NB4 (cell line): ENCODE measurements at regions not wholly inside any gene's neighbourhood (a gene's known extent, or its start where the extent isn't known, plus 50 kb on each side); places are given as distances from the start of the nearest gene placed in this dataset.

Experiments used
- DNase-seq: peaks from one replicate; pipeline ENCODE4 v3.0.0; 2010; ENCODE audit warnings: low read depth
- H3K4me3 ChIP-seq: one replicate; pipeline ENCODE4 v1.5.1; 2011; ENCODE audit warnings: mild to moderate bottlenecking, low read depth, low read length, moderate library complexity
- MYC ChIP-seq: IDR thresholded peaks from 2 replicates; pipeline ENCODE4 v1.6.1; 2011; ENCODE audit warnings: low read depth, low read length
- POLR2A ChIP-seq: IDR thresholded peaks from 2 replicates; pipeline ENCODE4 v1.6.1; 2011; ENCODE audit warnings: mild to moderate bottlenecking; ENCODE audit not compliant: insufficient read length; ENCODE audit errors: extremely low read depth
- TF ChIP-seq, protein P1 (sequence below): IDR thresholded peaks from 2 replicates; pipeline ENCODE4 v1.6.1; 2011; ENCODE audit warnings: low read depth, low read length
- TF ChIP-seq, protein P2 (sequence below): IDR thresholded peaks from one replicate; pipeline ENCODE4 v1.5.1; 2012; ENCODE audit warnings: low read depth, low read length

DNA sequence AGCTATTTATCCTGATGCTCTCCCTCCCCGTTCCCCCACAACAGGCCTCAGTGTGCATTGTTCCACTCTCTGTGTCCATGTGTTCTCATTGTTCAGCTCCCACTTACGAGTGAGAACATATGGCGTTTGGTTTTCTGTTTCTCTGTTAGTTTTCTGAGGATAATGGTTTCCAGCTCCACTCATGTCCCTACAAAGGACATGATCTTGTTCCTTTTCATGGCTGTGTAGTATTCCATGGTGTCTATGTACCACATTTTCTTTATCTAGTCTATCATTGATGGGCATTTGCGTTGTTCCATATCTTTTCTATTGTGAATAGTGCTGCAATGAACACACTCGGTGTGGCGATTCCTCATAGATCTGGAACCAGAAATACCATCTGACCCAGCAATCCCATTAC, 225.9 kb upstream of the CDH4 start:
- no peak overlapping the region for H3K4me3 ChIP-seq
- TF ChIP-seq, protein P1, sequence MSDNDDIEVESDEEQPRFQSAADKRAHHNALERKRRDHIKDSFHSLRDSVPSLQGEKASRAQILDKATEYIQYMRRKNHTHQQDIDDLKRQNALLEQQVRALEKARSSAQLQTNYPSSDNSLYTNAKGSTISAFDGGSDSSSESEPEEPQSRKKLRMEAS = no peak
- TF ChIP-seq MYC (no peak), POLR2A (no peak)
- TF ChIP-seq, protein P2, sequence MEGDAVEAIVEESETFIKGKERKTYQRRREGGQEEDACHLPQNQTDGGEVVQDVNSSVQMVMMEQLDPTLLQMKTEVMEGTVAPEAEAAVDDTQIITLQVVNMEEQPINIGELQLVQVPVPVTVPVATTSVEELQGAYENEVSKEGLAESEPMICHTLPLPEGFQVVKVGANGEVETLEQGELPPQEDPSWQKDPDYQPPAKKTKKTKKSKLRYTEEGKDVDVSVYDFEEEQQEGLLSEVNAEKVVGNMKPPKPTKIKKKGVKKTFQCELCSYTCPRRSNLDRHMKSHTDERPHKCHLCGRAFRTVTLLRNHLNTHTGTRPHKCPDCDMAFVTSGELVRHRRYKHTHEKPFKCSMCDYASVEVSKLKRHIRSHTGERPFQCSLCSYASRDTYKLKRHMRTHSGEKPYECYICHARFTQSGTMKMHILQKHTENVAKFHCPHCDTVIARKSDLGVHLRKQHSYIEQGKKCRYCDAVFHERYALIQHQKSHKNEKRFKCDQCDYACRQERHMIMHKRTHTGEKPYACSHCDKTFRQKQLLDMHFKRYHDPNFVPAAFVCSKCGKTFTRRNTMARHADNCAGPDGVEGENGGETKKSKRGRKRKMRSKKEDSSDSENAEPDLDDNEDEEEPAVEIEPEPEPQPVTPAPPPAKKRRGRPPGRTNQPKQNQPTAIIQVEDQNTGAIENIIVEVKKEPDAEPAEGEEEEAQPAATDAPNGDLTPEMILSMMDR = no peak
- DNase-seq = no peak

DNA sequence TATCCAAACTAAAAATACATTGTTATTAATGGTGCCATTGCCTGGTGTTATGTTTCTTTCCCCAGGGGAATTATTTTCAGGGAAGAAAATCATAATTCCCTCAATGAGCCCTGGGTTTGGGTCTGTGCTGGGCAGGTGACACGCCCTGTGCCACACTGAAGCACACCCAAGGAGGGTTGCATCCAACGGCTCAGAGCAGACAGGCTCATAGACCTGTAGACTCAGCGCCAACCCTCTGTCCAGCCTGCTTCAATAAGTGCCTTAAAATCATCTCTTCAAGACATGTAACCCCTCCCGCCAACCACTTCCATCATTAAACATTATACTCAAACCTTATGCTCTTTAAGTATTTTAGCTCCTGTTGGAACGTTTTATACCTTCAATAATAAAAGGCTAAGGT, 225.3 kb upstream of the CDH4 start:
- TF ChIP-seq, protein P2 = no peak
- TF ChIP-seq MYC (no peak), POLR2A (no peak)
- TF ChIP-seq, protein P1 = no peak
- H3K4me3 ChIP-seq = no peak overlapping the region
- no peak for DNase-seq

DNA sequence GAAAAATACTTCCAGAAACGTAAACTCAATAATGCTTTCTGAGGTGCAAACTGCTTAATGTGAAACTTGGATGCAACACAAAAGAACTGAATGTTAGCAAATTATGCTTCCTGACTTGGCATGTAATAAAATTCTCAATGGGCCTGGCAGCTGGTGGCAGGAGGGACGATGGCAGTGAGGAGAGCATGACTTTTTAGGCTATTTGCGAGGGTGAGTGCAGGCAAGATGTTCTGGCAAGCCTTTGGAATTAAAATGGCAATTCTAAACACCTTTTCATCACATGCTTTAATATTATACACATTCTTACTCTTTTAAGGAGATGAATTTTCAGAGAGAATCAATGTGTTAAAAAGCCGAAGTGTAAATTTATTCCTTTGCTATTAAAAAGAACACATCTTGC, 224.8 kb upstream of the CDH4 start:
- DNase-seq = no peak
- TF ChIP-seq, protein P1 = no peak
- TF ChIP-seq, protein P2 = no peak
- TF ChIP-seq MYC = no peak
- TF ChIP-seq POLR2A = no peak

DNA sequence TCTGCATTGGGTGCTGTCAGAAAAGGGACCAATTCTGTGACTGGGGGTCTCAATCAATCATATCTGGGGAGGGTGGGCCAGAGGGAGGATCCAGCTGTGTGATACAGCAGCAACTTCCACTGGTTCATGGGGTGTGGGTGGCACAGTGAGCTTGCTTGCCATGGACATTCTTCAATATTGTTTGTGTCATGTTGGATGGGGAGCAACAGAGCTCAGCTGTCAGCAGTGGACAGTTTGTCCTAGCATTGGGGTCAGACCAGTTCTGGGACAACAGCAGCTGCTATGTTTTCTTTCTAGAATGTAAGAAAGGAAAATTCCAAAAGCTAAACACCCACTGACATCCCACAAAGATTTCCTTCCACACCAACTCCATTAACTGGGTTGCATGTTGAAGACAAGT, 221.9 kb upstream of the CDH4 start:
- DNase-seq = no peak
- TF ChIP-seq, protein P2 = no peak
- no peak for TF ChIP-seq MYC
- TF ChIP-seq, protein P1 = no peak
- no peak for TF ChIP-seq POLR2A
- H3K4me3 ChIP-seq = no peak overlapping the region

More for the DNA sequence above, 224.8 kb upstream of the CDH4 start:
- no peak overlapping the region for H3K4me3 ChIP-seq

DNA sequence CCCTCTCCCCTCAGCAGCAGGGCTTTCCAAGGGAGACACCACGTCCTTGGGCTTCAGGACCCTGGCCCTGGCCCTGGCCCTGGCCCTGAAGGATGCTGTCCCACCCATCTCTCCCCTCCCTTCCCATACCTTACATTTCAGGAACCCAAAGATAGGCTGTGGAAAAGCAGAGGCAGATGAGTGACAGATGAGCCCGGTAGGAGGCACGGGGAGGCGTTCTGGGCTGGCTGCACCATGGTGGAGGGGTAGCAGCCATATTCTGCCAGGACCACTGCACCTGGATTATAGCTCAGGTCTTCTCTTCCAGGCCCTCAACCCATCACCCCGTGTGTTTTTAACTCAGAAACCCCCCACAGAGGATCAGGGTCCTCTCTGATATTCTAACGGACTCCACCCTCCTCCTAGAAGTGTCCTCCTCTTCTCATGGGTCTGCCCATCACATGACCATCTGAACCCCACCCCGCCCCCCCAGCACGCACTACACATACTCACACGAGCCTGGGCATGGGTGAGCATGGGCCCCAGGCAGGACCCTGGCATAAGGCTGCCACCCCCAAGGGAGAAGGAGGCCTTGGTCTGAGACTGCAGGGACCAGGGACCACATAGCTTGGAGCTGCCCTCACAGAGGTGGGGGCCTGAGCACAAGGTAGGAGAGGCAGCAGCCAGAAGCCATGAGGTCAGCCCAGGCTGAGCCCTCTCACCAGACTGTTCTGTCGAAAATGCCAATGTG, 220.8 kb upstream of the CDH4 start:
- no peak overlapping the region for H3K4me3 ChIP-seq
- TF ChIP-seq, protein P2 = no peak
- TF ChIP-seq, protein P1 = no peak
- TF ChIP-seq MYC = no peak
- no peak for TF ChIP-seq POLR2A
- no peak for DNase-seq

DNA sequence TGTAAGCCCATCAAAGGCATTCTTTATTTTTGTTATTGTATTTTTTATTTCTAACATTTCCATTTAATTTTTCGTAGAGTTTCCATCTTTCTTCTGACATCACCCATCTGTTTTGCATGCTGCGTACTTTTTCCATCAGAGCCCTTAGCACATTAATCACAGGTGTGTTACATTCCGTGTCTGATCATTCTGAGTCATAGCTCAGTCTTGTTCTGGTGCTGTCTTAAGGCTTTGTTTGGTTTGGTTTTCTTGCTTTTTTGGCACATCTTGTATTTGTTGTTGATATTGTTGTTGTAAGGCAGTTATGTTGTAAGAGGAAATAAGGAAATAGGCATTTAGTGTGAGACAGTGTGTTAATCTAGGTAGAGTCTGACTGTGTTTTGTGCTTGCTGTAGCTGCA, 214.6 kb upstream of the CDH4 start:
- H3K4me3 ChIP-seq = no peak overlapping the region
- TF ChIP-seq, protein P1 = no peak
- TF ChIP-seq POLR2A = no peak
- TF ChIP-seq, protein P2 = no peak
- TF ChIP-seq MYC = no peak
- no peak for DNase-seq
